MM.1S (cell line): ENCODE measurements at regions not wholly inside any gene's neighbourhood (a gene's known extent, or its start where the extent isn't known, plus 50 kb on each side); places are given as distances from the start of the nearest gene placed in this dataset.

ENCODE experiments used
- DNase-seq: peaks from one replicate; pipeline ENCODE4 v3.0.0-alpha.2; 2015
- H2AFZ ChIP-seq: fragments of 300-600 bp; sonication (generic); 2 replicates; pipeline ENCODE4 v1.6.0; 2016; ENCODE audit warnings: antibody characterized with exemption, low read length
- H3F3A ChIP-seq: fragments of 300-600 bp; sonication (generic); 2 replicates; pipeline ENCODE4 v1.6.1; 2016; ENCODE audit warnings: mild to moderate bottlenecking, antibody characterized with exemption, low read length, moderate library complexity, mixed read lengths; ENCODE audit not compliant: insufficient read depth
- H3K27ac ChIP-seq: fragments of 300-600 bp; sonication (generic); 2 replicates; pipeline ENCODE4 v1.5.1; 2016; ENCODE audit warnings: mild to moderate bottlenecking, low read length
- H3K27me3 ChIP-seq: fragments of 300-600 bp; sonication (generic); replicated peaks from 2 replicates; pipeline ENCODE4 v1.6.0; 2016; ENCODE audit warnings: low read length; ENCODE audit not compliant: insufficient read depth
- H3K36me3 ChIP-seq: fragments of 300-600 bp; sonication (generic); replicated peaks from 2 replicates; pipeline ENCODE4 v1.6.1; 2016; ENCODE audit warnings: mild to moderate bottlenecking, low read length, mixed read lengths; ENCODE audit not compliant: insufficient read depth
- H3K4me1 ChIP-seq: fragments of 300-600 bp; sonication (generic); 2 replicates; pipeline ENCODE4 v1.6.1; 2016; ENCODE audit warnings: low read length, mixed read lengths
- H3K4me2 ChIP-seq: fragments of 300-600 bp; sonication (generic); 2 replicates; pipeline ENCODE4 v1.6.0; 2016; ENCODE audit warnings: low read depth, low read length
- H3K4me3 ChIP-seq: fragments of 300-600 bp; sonication (generic); 2 replicates; pipeline ENCODE4 v1.5.1; 2016; ENCODE audit warnings: low read length, mixed read lengths
- H3K79me2 ChIP-seq: fragments of 300-600 bp; sonication (generic); 2 replicates; pipeline ENCODE4 v1.6.1; 2016; ENCODE audit warnings: mixed run types, low read length, mixed read lengths
- H3K9ac ChIP-seq: fragments of 300-600 bp; sonication (generic); 2 replicates; pipeline ENCODE4 v1.6.1; 2016; ENCODE audit warnings: low read length, mixed read lengths
- H3K9me2 ChIP-seq: fragments of 300-600 bp; sonication (generic); replicated peaks from 2 replicates; pipeline ENCODE4 v1.6.1; 2016; ENCODE audit warnings: mild to moderate bottlenecking, low read length, mixed read lengths; ENCODE audit not compliant: insufficient read depth
- H3K9me3 ChIP-seq: fragments of 300-600 bp; sonication (generic); replicated peaks from 2 replicates; pipeline ENCODE4 v1.6.1; 2016; ENCODE audit warnings: mild to moderate bottlenecking, low read length, mixed read lengths; ENCODE audit not compliant: insufficient read depth
- H4K20me1 ChIP-seq: fragments of 300-600 bp; sonication (generic); 2 replicates; pipeline ENCODE4 v1.6.1; 2016; ENCODE audit warnings: mild to moderate bottlenecking, low read length, moderate library complexity, mixed read lengths; ENCODE audit not compliant: insufficient read depth
- CTCF ChIP-seq: fragments of 300-600 bp; sonication (generic); IDR thresholded peaks from 2 replicates; pipeline ENCODE4 v1.5.1; 2016; ENCODE audit warnings: antibody characterized with exemption, low read length, mixed read lengths
- EZH2 ChIP-seq: fragments of 300-600 bp; sonication (generic); optimal IDR thresholded peaks from 2 replicates; pipeline ENCODE3; 2017; ENCODE audit warnings: low read depth, mild to moderate bottlenecking, antibody characterized with exemption, low read length, mixed read lengths
- EZH2phosphoT487 ChIP-seq: fragments of 300-600 bp; sonication (generic); IDR thresholded peaks from 2 replicates; pipeline ENCODE4 v1.6.1; 2018; ENCODE audit warnings: antibody characterized with exemption, low read length

- Histone ChIP-seq H3K4me3 (no peak overlapping the region), H3K9ac (no peak overlapping the region), H3F3A (no peaks in the 10 kb centered on the region), H3K79me2 (no peaks in the 10 kb centered on the region), H3K9me3 (no peaks in the 10 kb centered on the region), H3K4me1 (no peaks in the 10 kb centered on the region), H3K27me3 (no peaks in the 10 kb centered on the region), H4K20me1 (no peaks in the 10 kb centered on the region), H3K36me3 (no peaks in the 10 kb centered on the region), H3K27ac (no peak overlapping the region), H3K9me2 (no peaks in the 10 kb centered on the region), H3K4me2 (no peak overlapping the region), H2AFZ (no peak overlapping the region)
- TF ChIP-seq EZH2phosphoT487 (no peak), EZH2 (no peak), CTCF (no peak)
- DNase-seq = no peak
Measured at GRCh38 chr15:93800805-93801204, 430.6 kb upstream of the MCTP2 start.

DNA sequence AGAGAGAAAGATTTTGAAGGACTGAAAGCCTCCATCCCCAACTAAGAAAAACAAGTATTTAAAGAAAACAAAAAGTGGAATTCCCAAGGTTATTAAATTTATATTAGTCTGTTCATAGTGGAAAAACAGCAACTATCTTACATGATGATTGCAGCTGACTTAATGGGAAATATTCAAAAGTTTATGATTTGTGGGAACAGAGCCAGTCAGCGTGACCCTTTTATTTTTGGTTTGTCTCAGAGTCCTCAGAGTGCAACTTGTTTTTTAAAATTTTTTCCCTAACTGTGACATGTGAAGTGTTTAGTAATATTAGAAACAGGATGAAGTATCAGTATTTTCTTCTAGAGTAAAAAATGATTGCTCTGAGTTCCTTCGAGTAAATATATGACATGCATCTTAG lies 441.9 kb upstream of the MCTP2 start:
- no peak overlapping the region for H3K27ac ChIP-seq
- H3F3A ChIP-seq = no peaks in the 10 kb centered on the region
- H2AFZ ChIP-seq = no peak overlapping the region
- no peak for DNase-seq
- no peaks in the 10 kb centered on the region for H3K79me2 ChIP-seq
- no peaks in the 10 kb centered on the region for H4K20me1 ChIP-seq
- H3K27me3 ChIP-seq = no peaks in the 10 kb centered on the region
- H3K4me1 ChIP-seq = no peaks in the 10 kb centered on the region
- no peaks in the 10 kb centered on the region for H3K36me3 ChIP-seq
- H3K9ac ChIP-seq = no peak overlapping the region
- H3K4me3 ChIP-seq = no peak overlapping the region
- TF ChIP-seq EZH2phosphoT487 (no peak), CTCF (no peak), EZH2 (no peak)
- H3K9me3 ChIP-seq = no peaks in the 10 kb centered on the region
- no peak overlapping the region for H3K4me2 ChIP-seq
- H3K9me2 ChIP-seq = no peaks in the 10 kb centered on the region

GRCh38 chr15:93780073-93780472 lies 451.3 kb upstream of the MCTP2 start:
- Histone ChIP-seq H3K4me1 (no peaks in the 10 kb centered on the region), H3K9me2 (no peaks in the 10 kb centered on the region), H3K27me3 (no peaks in the 10 kb centered on the region), H3K4me2 (no peak overlapping the region), H2AFZ (no peak overlapping the region), H3K9ac (no peak overlapping the region), H3K4me3 (no peak overlapping the region), H3F3A (no peaks in the 10 kb centered on the region), H3K79me2 (no peaks in the 10 kb centered on the region), H3K36me3 (no peaks in the 10 kb centered on the region), H3K9me3 (no peaks in the 10 kb centered on the region; the same call in 1 of the 2 replicates), H3K27ac (no peak overlapping the region), H4K20me1 (no peaks in the 10 kb centered on the region)
- TF ChIP-seq EZH2phosphoT487 (no peak), EZH2 (no peak)
- DNase-seq = no peak

GRCh38 chr15:93779341-93779740 lies 452.0 kb upstream of the MCTP2 start:
- H3K9me2 ChIP-seq = no peaks in the 10 kb centered on the region
- H3K9ac ChIP-seq = no peak overlapping the region
- no peak overlapping the region for H3K4me2 ChIP-seq
- H3K4me3 ChIP-seq = no peak overlapping the region
- no peaks in the 10 kb centered on the region for H3K36me3 ChIP-seq
- no peaks in the 10 kb centered on the region for H3K4me1 ChIP-seq
- no peaks in the 10 kb centered on the region for H4K20me1 ChIP-seq
- no peaks in the 10 kb centered on the region for H3K27me3 ChIP-seq
- H3K79me2 ChIP-seq = no peaks in the 10 kb centered on the region
- no peaks in the 10 kb centered on the region; the same call in 1 of the 2 replicates for H3K9me3 ChIP-seq
- H3F3A ChIP-seq = no peaks in the 10 kb centered on the region
- H3K27ac ChIP-seq = no peak overlapping the region
- H2AFZ ChIP-seq = no peak overlapping the region
- TF ChIP-seq CTCF (no peak), EZH2phosphoT487 (no peak), EZH2 (no peak)
- no peak for DNase-seq
